ENCODE measurements at regions not wholly inside any gene's neighbourhood (a gene's known extent, or its start where the extent isn't known, plus 50 kb on each side); places are given as distances from the start of the nearest gene placed in this dataset.

DNA sequence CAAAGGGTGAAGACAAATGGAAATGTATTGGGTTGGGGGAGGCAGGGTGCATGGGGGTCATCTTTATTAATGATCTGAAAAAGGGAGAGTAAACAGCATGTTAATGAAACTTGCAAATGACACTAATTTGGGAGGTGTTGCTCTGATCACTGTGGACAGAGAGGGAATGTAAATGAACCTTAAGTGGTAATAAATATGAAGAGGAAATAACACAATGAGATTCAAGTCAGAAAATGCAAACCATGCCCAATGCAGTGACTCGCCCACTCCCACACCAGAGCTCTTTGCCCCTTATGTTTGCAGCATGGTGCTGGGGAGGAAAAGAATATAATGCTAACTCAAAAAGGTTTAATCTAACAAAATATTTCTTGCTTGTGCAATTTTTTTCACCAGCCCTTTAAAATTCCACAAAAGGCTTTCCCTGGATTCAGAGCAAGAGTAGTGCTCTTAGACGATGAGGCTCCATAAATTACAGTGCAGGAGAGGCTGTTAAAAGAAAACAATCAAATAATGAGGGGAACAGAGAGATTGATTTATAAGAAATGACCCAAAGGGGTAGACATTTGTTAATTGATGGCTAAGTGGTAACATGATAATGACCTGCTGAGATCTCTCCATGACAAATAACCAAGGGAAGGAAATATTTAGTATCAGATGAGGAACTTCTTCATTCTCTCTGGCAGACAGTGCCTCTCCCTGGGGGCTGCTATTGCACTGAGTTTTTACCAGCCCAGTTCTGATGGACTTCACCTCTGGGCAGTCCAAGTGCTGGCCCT is 210.0 kb upstream of the PPP2R3A start:
- no peak for DNase-seq

DNA sequence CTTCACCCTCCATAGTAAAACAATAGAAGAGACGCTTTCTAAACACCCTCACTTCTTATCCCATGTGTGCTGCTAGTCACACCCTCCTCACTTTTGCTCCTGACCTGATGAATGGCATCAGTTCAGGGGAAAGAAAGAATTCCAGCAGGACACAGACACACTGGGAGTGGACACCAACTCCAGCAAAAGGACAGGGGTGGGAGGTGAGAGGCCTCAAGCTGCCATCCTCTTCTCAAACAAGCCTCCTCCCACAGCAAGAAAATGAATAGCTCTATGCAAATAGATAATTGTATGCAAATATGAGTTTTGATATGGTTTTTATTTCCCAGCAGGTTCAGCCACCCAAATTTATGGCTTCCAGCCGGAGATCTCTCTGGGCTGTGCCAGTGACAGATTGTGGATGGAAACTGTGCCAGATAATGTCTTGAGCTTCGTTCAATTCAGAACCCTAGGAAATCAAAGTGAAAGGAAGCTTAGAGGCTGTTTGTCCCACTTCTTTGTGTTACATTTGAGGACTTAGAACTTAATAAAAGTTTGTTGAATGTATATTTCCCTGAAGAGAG is 209.3 kb upstream of the PPP2R3A start:
- DNase-seq, result no peak

DNA sequence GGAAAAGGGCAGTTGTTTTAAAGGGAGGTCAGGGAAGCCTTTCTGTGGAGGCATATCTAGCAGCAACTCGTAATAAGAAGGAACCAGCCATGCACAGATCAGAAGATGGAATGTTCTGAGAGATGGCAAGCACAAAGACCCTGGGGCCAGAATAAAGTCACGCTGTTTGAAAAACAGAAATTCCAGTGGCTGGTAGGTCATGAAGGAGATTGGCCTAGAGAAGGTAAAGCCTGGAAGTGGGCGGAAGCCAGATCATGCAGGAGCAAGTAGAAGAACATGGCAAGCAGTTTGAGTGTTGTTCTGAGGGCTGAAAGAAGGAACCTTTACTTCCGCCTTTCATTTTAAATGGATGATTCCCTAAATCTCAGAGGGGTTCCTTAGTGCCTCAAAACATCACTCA is 208.1 kb upstream of the PPP2R3A start:
- DNase-seq, result no peak

DNA sequence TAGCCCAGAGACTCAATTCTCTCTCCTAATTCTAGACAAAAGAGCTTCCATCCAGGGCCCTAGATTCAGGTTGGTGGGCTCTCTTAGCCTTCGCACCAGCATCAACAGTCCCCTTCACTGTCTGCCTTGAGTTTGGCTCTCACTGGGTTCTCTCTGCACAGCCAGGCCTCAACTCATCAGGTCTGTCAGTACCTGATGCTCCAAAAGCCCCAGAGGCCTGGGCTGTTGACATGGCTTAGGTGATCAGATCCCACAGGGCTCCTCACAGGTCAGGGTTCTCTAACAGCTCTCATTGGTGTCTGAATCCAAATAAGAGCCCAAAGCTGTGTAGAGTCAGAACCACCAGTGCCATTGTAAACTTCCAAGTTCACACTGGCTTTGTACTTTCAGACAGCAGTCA is 206.6 kb upstream of the PPP2R3A start:
- DNase-seq, result no peak

DNA sequence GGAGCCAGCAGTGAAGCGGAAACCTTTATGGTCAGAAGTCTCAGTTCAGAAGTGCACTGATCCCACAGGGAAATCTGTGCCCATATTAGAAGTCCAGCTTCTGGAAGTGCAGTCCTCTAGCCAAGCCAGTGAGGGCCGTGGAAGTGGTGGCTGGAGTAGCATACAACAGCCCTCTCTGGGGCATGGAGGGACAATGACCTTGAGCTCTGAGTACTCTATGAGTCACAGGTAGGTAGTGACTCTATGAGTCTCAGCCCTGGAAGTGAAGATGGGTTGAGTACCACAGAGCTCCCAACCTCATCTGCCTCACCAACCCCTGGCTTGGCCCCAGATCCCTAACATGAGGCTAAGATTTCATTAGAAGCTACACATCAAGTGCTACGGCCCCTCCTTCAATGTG is 205.9 kb upstream of the PPP2R3A start:
- no peak for DNase-seq

DNA sequence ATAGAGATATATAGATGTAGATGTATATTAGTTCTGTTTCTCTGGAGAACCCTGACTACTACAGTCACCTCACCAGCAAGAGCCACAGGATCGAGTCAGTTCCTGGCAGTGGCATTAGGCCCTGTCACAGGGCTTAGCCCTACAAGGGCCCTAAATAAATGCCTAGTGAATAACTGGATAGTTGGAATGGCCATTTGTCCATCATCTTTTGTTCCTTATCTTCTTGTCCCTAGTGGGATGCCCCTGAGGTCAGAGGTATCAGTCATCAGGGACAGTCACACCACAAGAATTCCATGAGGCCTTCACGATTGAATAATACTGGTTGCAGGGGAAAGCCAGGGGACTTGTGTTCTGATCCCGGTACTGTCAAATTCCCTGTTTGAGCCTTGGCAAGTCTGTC is 204.9 kb upstream of the PPP2R3A start:
- no peak for DNase-seq

DNA sequence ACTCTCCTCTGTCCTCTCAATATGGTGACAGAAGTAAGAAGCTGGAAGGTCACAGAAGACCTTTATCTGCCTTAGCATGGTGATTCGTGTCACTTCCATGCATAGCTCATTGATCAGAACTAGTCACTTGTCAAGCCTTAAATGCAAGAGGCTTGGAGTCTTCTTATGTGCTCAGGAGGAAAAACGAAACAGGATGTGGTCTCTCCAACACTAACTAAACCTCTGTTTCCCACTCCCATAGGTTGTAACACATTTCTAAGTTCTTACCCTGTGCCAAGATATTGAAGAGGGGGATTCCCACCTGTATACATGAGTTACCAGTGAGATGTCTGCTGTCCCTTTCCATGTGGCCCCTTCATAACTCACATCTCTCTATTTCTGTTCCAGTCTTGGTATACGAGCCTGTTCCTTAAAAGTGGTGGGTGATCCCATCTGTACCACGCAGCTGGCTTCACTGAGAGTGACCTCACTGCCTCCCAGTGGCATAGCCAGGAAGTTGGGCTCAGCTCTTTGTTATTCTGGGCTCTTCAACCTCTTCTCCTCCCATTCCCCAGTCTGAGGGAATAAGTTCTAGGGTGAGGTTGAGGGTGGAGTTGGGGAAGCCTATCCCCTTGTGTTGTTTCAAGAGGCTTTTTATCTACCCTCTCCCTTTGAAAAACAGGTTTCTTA is 203.2 kb upstream of the PPP2R3A start:
- no peak for DNase-seq

DNA sequence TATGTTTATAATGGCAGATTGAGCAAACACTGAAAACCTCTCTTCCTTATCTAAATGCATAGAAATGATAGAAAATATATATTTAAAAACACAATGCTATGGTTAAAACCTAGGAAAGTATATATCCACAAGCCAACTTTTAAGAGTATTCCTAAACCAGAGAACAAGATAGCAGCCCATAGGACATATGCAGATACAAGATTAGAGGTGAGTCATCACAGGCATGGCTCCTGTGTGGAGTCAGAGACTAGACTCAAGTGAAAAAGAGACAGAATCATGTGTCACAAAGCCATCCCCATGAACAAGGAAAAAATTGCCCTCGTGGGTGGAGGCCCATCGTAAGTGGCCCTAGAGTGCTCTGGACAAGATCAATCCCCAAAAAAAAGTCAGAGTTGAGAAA is 199.4 kb upstream of the PPP2R3A start:
- DNase-seq, result no peak

DNA sequence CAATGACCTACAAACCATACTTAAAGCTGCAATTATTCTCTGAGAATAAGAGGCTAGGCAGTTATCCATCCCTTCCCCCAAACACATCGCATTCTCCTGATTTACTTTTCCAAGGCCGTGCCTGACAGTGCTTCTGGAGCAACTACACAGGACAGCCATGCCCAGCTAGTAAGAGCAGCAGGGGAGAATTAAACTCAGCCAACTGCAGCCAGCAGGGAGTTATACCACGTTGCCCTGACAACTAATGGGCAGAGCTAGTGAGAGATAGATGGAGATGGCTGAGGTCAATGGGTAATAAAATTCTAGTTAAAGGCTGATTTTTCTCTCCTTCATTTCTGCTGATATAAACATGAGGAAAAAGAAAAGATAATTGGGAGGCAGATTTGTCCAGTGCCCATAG is 193.8 kb upstream of the PPP2R3A start:
- no peak for DNase-seq

DNA sequence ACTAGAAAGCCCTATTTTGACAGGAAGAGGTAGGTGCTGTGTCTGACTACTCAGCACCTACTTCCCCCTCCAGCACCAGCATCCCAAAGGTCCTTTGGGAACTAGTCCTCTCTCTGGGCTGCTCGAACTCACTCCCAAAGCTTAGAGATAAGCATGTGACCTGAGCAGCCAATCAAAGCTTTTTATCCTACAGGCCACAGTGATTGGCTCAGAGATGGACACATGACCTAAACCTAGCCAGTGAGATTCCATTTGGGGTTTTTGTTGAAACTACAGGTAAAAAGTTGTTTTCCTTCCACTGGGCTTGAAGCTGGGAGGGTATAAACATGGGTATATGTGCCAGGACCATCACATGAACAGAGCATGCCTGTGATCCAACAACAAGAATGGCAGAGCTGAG is 186.5 kb upstream of the PPP2R3A start:
- no peak for DNase-seq

DNA sequence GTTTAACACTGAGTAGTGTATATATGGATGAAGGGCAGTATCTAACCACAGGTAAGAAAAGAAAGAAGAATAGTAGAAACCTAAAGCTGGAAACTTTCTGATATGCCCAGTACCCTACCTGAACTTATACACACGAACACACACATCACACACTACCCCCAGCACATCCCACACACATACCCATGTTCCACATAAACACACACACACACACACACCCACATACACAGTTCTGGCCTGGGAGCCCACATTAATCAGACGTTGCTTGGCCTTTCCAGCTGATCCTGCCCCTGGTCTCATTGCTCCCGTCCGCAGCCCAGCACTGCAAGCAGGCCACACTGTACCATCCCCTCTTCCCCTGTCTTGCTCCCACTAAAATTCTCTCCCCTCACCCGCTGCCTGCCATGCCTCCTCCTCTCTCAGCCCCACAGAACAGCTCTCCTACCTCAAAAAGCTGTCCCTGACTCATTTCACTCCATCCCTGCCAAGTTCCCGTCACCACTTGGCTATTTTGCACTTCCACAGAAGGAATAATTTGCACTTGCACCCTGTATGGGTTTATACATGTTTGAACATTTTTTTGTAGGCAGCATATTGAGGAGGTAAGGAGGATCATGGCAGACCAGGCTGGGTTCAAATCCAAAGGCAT is 185.8 kb upstream of the PPP2R3A start:
- DNase-seq, result no peak

DNA sequence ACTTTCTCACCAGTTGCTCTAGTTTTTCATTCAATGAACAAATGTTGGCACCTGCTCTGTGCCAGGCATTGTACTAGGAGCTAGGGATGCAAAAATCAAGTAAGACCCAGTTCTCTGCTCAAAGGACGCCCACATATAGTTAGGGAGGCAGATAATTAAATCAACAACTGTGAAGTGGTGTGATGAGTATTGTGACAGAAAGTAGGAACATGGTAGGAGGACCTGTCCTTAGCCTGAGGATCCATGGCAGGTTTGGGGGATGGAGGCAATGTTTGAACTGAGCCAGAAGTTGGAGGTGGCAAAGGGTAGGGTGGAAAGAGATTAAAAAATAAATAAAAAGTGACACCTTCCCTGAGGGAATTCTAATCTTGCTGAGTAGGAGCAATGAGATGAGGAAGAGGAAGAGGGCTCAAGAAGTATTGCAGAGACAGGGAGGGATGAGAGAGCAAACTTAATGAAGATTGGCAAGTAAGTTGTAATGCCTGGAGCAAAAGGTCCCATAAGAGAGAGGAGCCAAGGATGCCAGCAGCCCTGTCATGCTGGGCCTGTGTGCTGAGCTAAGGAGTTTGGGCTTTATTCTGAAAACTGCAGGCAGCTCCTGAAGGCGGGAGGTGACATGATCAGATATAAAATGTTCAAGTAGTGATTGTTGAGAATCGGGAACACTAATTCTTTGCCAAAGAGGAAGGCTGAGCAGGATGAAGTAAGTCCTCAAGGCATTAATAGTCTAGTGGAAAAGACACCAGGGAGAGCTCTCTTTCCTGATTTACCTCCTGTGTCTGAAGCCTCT is 184.3 kb upstream of the PPP2R3A start:
- no peak for DNase-seq

DNA sequence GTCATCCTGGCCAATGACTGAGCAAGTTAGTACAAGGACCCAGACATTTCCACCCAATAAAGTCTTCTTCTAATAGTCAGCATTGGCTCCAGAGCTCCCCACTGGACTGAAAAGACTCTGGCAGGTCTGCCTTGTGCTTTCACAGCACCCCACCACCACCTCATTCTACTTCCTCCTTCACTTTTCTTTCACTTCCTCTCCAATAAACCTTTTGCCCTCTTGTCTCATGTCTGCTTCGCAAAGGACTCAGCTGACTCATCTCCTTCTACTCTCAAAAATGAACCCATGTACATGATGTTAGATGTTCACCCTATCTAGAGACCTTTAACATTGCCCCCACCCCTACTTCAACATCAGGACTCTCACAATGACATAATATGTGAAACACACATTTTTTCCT is 181.0 kb upstream of the PPP2R3A start:
- peak; percentile 89 for DNase-seq

DNA sequence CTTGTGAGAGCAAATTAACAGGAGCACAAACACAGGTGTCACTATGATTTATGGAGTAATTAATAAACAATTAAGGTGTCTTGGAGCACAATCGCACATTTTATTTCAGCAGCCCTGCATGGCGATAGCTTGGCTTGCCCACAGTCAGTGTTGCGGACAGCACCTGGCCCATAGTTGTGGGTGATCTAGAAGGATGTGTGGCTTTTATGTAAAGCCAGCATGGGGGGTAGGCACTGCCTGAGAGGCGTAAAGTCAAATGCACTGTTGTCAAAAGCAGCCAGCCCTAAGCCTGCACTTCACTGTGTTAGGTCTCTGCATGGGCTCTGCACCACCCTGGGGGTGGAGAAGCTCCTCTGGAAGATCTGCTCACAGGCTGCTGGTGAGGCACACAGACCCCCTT is 177.4 kb upstream of the PPP2R3A start:
- no peak for DNase-seq

DNA sequence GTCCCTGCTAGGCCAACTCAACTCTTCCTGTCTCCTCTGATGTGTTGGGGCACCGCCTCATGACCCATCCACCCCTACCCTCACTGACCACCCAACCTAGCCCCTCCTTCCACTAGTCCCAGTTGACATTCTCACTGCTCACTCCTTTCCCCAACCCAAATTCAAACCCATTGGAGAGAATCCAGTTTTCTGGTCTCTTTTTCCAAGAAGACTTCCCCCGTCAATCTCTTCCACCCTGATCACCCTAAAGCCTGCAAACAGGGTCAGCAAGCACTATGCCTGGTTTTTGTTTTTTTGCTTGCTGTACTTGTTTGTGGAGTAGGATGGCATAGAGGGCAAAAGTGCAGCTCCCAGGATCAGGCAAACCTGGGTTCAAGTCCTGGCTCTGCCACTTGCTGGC is 176.6 kb upstream of the PPP2R3A start:
- no peak for DNase-seq

DNA sequence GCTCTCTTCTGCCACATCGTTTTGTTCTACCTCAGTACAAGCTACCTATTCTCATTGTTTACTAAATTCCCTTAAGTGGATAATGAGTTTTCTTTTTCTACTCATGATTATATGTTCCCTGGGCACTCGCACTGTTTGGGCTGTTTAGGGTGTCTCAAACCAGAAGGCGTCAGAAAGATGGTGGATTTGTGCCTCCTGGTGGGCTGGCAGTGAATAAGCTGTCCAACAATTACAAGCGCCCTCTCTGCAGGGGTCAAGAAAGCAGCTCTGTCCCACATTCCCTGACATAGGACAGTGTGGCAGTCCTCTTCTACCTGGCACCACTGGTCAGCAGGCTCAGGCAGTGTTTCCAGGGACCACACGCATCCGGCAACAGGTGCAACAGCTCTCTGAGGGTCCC is 173.4 kb upstream of the PPP2R3A start:
- no peak for DNase-seq

DNA sequence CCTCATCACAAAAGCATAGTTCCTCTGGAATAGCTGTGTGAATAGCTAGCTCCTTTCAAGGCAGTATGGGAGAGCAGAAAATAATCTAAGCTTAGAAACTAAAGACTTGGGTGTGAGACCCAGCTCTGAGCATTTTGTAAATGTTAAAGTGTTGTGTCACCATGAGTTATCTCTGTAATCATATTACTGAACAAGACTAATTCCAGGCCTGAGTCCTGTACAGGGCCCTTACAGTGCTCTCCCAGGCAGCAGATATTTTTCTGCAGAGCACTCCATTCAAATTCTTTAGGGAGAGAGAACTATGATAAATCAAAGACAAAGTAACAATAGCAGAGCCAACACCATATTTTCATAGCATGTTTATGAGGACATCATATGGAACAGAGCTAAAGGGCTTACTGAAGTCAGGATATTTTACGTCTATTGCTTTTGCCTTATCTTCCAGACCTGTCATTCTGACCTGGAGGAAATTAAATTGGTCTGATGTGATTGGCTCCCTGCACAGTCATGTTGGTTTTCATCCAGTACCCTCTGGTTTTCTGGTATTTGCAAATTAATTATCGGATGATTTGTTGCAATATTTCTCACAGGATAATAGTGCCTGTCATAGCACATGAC is 172.6 kb upstream of the PPP2R3A start:
- no peak for DNase-seq

DNA sequence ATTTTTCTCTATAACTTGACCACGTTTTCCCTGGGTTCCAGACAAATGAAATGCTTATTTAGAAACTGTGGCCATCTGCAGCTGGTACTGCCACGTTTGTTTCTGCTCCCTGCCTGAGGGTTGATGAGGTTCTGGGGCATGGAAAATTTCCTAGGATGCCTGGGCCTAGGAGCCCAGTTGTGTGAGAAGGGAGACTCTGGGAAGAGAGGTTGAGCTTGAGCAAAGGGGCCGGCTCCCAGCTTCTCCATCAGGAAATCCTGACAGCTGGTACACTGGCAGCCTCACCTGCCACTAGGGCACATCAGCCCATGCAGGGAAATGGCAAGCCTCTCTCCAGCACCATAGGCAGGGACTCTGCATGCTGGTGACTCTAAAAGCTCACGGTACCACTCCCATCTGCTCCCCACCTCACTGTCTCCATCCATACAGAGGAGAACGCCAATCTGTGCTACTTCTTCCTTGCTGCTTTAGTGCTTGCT is 165.4 kb upstream of the PPP2R3A start:
- no peak for DNase-seq

DNA sequence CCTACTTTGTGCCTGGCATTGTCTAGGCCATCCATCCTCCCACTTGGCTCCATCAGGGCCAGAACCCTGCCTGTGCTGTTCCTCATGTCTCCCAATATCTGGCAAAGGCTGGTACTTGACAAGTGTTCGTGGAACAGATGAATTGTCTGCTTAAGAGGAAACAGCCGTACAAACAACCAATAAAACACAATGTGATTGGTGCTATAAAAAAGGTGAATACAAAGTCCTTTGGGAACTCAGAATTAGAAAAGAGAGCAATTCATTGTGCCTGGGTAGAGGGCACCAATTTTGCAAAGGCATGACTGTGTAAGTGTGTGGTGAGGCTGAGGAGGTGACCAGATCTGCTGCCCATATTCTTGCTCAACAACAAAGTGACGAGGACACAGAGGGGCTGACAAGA is 164.5 kb upstream of the PPP2R3A start:
- no peak for DNase-seq

DNA sequence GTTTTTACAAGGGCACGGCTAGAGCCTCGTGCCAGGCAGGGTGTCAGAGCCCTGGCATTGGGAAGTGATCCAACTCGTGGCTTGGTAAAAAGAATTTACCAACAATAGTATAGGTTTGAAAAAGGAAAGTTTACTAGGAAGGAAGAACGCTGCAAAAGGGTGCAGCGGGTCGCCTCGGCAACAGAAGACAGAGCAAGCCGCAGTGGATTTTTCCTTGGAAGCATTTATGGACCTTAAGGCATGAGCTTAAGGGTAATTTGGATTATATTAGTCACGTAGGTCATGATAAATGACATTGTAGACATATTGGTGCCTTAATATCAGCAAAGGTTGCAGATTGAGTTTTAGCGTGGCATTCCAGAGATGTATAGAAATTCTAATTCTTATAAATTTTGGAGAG is 163.4 kb upstream of the PPP2R3A start:
- DNase-seq, result no peak

DNA sequence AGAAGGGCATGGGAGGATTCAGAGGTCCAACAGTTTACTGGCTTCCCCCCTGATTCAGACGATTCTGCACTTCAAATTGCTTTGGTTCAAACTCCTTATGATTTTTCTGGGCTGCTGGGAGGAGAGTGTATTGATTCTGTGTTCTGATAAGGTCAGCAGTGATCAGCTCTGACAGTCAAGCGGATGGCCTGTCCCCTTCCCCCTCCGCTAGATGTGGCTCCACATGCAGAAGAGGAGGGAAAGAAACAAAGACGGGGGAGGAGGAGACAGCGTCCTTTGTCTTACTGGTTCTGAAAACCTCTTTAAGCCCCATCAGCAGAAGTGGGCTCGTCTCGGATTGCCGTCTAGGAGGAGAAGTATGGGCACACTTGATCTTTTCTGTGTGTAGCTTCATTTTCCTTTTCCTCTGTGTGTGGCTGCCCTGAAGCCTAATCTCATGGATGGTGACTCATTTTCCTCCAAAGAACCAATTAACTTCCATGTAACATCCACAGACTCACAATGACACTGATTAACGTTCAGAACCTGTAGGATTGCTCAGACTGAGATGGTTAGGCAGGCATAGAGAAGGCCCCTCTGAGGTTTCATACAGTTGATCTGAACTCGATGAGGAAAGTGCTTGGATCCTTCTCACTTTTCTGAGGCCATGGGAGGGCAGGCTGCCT is 162.4 kb upstream of the PPP2R3A start:
- DNase-seq, result no peak

DNA sequence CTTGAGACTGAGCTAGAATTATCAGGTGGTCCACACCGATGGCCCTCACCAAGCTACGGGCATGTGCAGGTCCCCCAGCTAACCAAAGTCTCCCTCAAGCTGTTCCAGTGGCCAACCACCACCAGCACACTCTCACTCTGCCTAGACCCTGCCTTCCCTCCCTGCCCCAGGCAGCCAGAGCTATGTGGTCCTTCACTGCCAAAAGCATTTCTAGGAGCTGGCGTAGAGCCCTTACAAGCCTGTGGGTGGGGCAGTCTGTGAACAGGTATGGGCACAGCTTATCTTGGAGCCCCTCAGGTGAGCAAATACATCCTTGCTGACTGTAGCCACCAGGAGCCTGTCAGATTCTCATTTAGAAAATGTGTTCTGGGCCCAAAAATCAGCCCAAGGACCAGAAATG is 159.8 kb upstream of the PPP2R3A start:
- DNase-seq, result no peak

Measured in MV-4-11 (cell line).